Type B pancreatic cell (in vitro differentiated cells): ENCODE measurements at regions not wholly inside any gene's neighbourhood (a gene's known extent, or its start where the extent isn't known, plus 50 kb on each side); places are given as distances from the start of the nearest gene placed in this dataset.

Source experiments
- DNase-seq: peaks from one replicate; pipeline ENCODE4 v3.0.0; 2021; ENCODE audit warnings: mixed read lengths; ENCODE audit not compliant: unreplicated experiment; ENCODE audit errors: extremely low spot score
- H3K27ac Mint-ChIP-seq: 2 replicates; pipeline ENCODE4 v1.8.0; 2021; ENCODE audit warnings: mild to moderate bottlenecking, mixed read lengths
- H3K27me3 Mint-ChIP-seq: 2 replicates; pipeline ENCODE4 v1.8.0; 2021; ENCODE audit warnings: mixed read lengths
- H3K36me3 Mint-ChIP-seq: 2 replicates; pipeline ENCODE4 v1.8.0; 2021; ENCODE audit warnings: mixed read lengths
- H3K4me1 Mint-ChIP-seq: one replicate; pipeline ENCODE4 v1.8.0; 2021; ENCODE audit warnings: mixed read lengths; ENCODE audit not compliant: unreplicated experiment
- H3K4me3 Mint-ChIP-seq: 2 replicates; pipeline ENCODE4 v1.8.0; 2021; ENCODE audit warnings: mild to moderate bottlenecking, mixed read lengths
- H3K9me3 Mint-ChIP-seq: 2 replicates; pipeline ENCODE4 v1.8.0; 2021; ENCODE audit warnings: mixed read lengths
- TF ChIP-seq, protein P1 (sequence below): fragments of 200-600 bp; sonication (generic); conservative IDR thresholded peaks from 2 replicates; pipeline ENCODE4 v1.5.0; 2021; ENCODE audit warnings: antibody characterized with exemption, mild to moderate bottlenecking

GRCh38 chr18:47758000-47758399 lies 172.5 kb downstream of the SMAD2 start:
- DNase-seq = no peak
- no peaks in the 10 kb centered on the region for H3K9me3 Mint-ChIP-seq
- TF ChIP-seq, protein P1, sequence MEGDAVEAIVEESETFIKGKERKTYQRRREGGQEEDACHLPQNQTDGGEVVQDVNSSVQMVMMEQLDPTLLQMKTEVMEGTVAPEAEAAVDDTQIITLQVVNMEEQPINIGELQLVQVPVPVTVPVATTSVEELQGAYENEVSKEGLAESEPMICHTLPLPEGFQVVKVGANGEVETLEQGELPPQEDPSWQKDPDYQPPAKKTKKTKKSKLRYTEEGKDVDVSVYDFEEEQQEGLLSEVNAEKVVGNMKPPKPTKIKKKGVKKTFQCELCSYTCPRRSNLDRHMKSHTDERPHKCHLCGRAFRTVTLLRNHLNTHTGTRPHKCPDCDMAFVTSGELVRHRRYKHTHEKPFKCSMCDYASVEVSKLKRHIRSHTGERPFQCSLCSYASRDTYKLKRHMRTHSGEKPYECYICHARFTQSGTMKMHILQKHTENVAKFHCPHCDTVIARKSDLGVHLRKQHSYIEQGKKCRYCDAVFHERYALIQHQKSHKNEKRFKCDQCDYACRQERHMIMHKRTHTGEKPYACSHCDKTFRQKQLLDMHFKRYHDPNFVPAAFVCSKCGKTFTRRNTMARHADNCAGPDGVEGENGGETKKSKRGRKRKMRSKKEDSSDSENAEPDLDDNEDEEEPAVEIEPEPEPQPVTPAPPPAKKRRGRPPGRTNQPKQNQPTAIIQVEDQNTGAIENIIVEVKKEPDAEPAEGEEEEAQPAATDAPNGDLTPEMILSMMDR = peak; percentile 60
- H3K27ac Mint-ChIP-seq = no peak overlapping the region
- H3K4me3 Mint-ChIP-seq = no peak overlapping the region
- peaks cover 17% of the 10 kb centered on the region for H3K27me3 Mint-ChIP-seq
- peaks cover 4% of the 10 kb centered on the region for H3K4me1 Mint-ChIP-seq
- no peaks in the 10 kb centered on the region for H3K36me3 Mint-ChIP-seq

- Mint-ChIP-seq H3K27me3 (peaks cover 31% of the 10 kb centered on the region), H3K4me3 (no peak overlapping the region), H3K4me1 (peaks cover 4% of the 10 kb centered on the region), H3K36me3 (no peaks in the 10 kb centered on the region), H3K27ac (no peak overlapping the region), H3K9me3 (no peaks in the 10 kb centered on the region)
- TF ChIP-seq, protein P1 = peak; percentile 96
- peak; percentile 76 for DNase-seq
These were observed 174.0 kb downstream of the SMAD2 start for GRCh38 chr18:47756364-47757016.

DNA sequence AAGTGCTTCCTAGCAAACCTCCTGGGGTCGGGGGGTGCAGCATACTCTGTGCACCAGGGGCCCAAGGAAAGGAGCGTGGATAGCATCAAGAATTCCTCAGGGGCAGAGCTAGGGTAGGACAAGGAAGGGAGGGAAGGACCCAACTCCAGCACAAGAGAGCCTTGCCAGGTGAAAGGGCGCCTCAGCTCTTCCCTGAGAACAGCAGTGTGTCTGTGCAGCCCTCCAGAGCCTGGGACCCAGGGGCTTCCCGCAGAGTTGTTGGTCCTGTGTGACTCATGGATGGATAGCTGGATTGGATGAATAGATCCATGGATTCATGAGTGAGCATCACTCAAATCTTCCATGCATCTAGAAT lies 175.4 kb downstream of the SMAD2 start:
- TF ChIP-seq, protein P1 = no peak
- Mint-ChIP-seq H3K36me3 (no peaks in the 10 kb centered on the region), H3K27ac (no peak overlapping the region), H3K4me3 (no peak overlapping the region), H3K27me3 (peaks cover 42% of the 10 kb centered on the region), H3K9me3 (no peaks in the 10 kb centered on the region), H3K4me1 (peaks cover 4% of the 10 kb centered on the region)
- DNase-seq = peak; percentile 51

DNA sequence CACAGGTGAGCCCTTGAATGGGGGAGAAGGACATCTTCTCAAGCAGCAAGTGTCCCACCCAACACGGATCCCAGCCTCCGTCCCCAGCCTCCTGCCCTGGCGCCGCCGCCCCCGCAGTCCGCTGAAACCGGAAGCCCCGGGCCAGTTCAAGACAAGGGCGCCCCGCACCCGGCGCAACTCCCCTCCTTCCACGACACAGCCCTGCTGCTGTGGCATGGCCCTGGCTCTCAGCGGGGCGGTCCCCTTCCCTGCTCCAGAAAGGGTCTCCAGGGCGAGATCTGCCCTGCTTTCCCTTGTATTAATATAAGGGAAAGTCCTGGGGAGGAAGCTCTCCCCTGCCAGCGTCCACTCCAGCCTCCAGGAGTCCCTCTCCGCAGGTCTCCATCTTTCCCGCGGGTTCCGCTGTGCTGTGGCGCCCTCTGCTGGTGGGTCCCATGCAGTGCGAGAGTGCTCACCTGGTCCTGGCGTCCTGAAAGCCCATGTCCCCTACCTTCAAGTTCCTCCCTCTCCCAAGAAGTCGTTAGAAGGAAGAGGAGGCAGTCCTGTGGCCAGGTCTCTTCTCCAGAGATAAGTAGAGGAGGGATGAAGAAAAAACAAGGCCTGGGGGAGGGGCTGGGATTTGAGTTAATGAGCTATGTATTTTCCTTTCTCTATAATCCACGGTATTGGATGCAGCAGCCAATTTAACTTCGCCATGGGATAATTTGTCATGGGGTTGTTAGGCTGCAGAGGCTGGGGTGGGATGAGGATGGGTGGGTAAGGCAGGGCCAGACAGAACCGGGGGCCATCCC lies 176.0 kb downstream of the SMAD2 start:
- H3K4me1 Mint-ChIP-seq = peaks cover 4% of the 10 kb centered on the region
- TF ChIP-seq, protein P1 = peak; percentile 87
- H3K36me3 Mint-ChIP-seq = no peaks in the 10 kb centered on the region
- no peaks in the 10 kb centered on the region for H3K9me3 Mint-ChIP-seq
- no peak overlapping the region for H3K27ac Mint-ChIP-seq
- H3K27me3 Mint-ChIP-seq = peaks cover 44% of the 10 kb centered on the region
- DNase-seq = peak; percentile 77
- no peak overlapping the region for H3K4me3 Mint-ChIP-seq

DNA sequence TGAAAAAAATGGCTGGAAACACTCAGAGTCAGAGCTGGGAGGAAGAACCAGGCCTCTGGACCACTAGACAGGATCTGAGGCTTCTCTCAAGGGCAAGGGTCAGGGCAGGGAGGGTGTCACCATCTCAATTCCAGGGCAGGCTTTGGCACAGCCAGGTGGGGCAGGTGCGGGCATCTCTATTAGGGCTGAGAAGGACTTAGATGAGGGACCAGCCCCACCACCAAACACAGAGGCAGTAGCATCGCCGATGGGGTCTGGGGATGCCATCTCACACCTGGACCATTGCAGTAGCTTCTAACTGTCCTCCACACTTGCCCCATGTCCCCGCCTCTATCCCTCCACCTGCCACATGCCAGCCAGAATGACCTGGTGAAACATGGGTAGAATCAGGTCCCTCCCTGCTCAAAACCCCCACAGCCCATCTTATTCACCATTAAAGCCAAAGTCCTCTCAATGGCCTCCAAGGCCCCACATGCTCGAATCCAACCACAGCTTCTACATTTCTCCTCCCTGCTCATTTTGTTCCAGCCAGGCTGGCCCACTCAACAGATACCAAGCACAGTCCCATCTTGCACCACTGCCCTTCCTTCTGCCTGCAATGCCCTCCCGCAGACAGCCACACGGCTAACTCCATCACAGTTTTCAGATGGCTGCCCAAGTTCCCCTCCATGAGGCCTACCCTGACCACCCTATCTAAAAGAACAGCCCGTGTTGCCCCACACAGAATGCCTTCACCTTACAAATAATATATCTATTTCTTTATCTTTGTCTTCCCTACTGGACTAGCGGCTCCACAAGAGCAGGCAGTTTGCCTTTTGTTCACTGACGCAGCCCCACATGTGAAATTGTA lies 177.4 kb downstream of the SMAD2 start:
- TF ChIP-seq, protein P1 = no peak
- Mint-ChIP-seq H3K36me3 (no peaks in the 10 kb centered on the region), H3K27ac (no peak overlapping the region), H3K27me3 (peaks cover 47% of the 10 kb centered on the region), H3K4me3 (no peak overlapping the region), H3K9me3 (no peaks in the 10 kb centered on the region), H3K4me1 (peaks cover 4% of the 10 kb centered on the region)
- peak; percentile 56 for DNase-seq
